Mucosa of rectum (tissue), 2 donors: ENCODE measurements at regions not wholly inside any gene's neighbourhood (a gene's known extent, or its start where the extent isn't known, plus 50 kb on each side); places are given as distances from the start of the nearest gene placed in this dataset.
"Not testable (repeated sequence)": the region's sequence is repeated elsewhere in the genome, so short reads cannot be mapped to it uniquely, and the experiment has no call there.

Experiments
- H3K27ac ChIP-seq, 2 donors: one replicate each; pipeline ENCODE4 v1.7.0; 2013; ENCODE audit warnings: inconsistent platforms in 2 of 2, low read depth in 2 of 2, low read length in 2 of 2
- H3K27me3 ChIP-seq, 2 donors: one replicate each; pipeline ENCODE4 v1.7.0; 2013; ENCODE audit warnings: low read length in 2 of 2; ENCODE audit not compliant: control insufficient read depth in 2 of 2, insufficient read depth in 2 of 2
- H3K36me3 ChIP-seq, 2 donors: one replicate each; pipeline ENCODE4 v1.7.0; 2013; ENCODE audit warnings: low read length in 2 of 2; ENCODE audit not compliant: control insufficient read depth in 2 of 2, insufficient read depth in 2 of 2
- H3K4me1 ChIP-seq, 2 donors: one replicate each; pipeline ENCODE4 v1.7.0; 2013; ENCODE audit warnings: low read length in 2 of 2, mild to moderate bottlenecking in 1 of 2; ENCODE audit not compliant: control insufficient read depth in 2 of 2, insufficient read depth in 2 of 2
- H3K4me3 ChIP-seq, 2 donors: one replicate each; pipeline ENCODE4 v1.7.0; 2013; ENCODE audit warnings: low read length in 2 of 2
- H3K9ac ChIP-seq, 2 donors: one replicate each; pipeline ENCODE4 v1.7.0; 2013; ENCODE audit warnings: low read length in 2 of 2, low read depth in 1 of 2, mild to moderate bottlenecking in 1 of 2
- H3K9me3 ChIP-seq, 2 donors: one replicate each; pipeline ENCODE4 v1.7.0; 2013; ENCODE audit warnings: low read length in 2 of 2; ENCODE audit not compliant: control insufficient read depth in 2 of 2
- donor health status: healthy.
- donor health status: Normal muscosa, but diverticular disease.

- H3K9ac ChIP-seq, H3K4me3 ChIP-seq, H3K4me1 ChIP-seq, H3K27ac ChIP-seq, H3K36me3 ChIP-seq, H3K9me3 ChIP-seq, H3K27me3 ChIP-seq: not testable (repeated sequence)
Measured at GRCh38 chr4:86515963-86516362, 78.2 kb upstream of the PTPN13 start.

- Histone ChIP-seq H3K27me3 (no peaks in the 10 kb centered on the region), H3K36me3 (no peaks in the 10 kb centered on the region), H3K4me3 (no peak overlapping the region), H3K9me3 (no peaks in the 10 kb centered on the region), H3K27ac (no peak overlapping the region), H3K4me1 (no peaks in the 10 kb centered on the region), H3K9ac (no peak overlapping the region)
Measured at GRCh38 chr4:86521373-86521969, 72.6 kb upstream of the PTPN13 start.

- Histone ChIP-seq H3K27ac (no peak overlapping the region), H3K9me3 (no peaks in the 10 kb centered on the region), H3K4me3 (no peak overlapping the region), H3K27me3 (no peaks in the 10 kb centered on the region), H3K36me3 (no peaks in the 10 kb centered on the region), H3K4me1 (no peaks in the 10 kb centered on the region), H3K9ac (no peak overlapping the region)
Measured at GRCh38 chr4:86522349-86522748, 71.8 kb upstream of the PTPN13 start.

- H3K4me3 ChIP-seq, result no peak overlapping the region
- H3K9ac ChIP-seq, result no peak overlapping the region
- H3K27me3 ChIP-seq, result no peaks in the 10 kb centered on the region
- no peak overlapping the region for H3K27ac ChIP-seq
- no peaks in the 10 kb centered on the region for H3K9me3 ChIP-seq
- H3K4me1 ChIP-seq, result no peaks in the 10 kb centered on the region
- H3K36me3 ChIP-seq, result no peaks in the 10 kb centered on the region
Measured at GRCh38 chr4:86523333-86523732, 70.8 kb upstream of the PTPN13 start.

GRCh38 chr4:86527713-86528112 is 66.4 kb upstream of the PTPN13 start:
- H3K9ac ChIP-seq, H3K36me3 ChIP-seq, H3K27me3 ChIP-seq, H3K27ac ChIP-seq, H3K4me1 ChIP-seq, H3K9me3 ChIP-seq, H3K4me3 ChIP-seq: not testable (repeated sequence)

GRCh38 chr4:86529436-86529835 is 64.7 kb upstream of the PTPN13 start:
- H3K27me3 ChIP-seq, result no peaks in the 10 kb centered on the region
- H3K9ac ChIP-seq, result no peak overlapping the region
- H3K27ac ChIP-seq, result no peak overlapping the region
- H3K9me3 ChIP-seq, result no peaks in the 10 kb centered on the region
- H3K36me3 ChIP-seq, result no peaks in the 10 kb centered on the region
- H3K4me3 ChIP-seq, result no peak overlapping the region
- no peaks in the 10 kb centered on the region for H3K4me1 ChIP-seq

- H3K36me3 ChIP-seq, result no peaks in the 10 kb centered on the region
- H3K4me1 ChIP-seq, result no peaks in the 10 kb centered on the region
Measured at GRCh38 chr4:86530183-86530582, 63.9 kb upstream of the PTPN13 start.

GRCh38 chr4:86531440-86531839 is 62.7 kb upstream of the PTPN13 start:
- Histone ChIP-seq H3K27me3 (no peaks in the 10 kb centered on the region), H3K27ac (no peak overlapping the region), H3K4me1 (no peaks in the 10 kb centered on the region), H3K9me3 (no peaks in the 10 kb centered on the region), H3K4me3 (no peak overlapping the region), H3K36me3 (no peaks in the 10 kb centered on the region), H3K9ac (no peak overlapping the region)

More at GRCh38 chr4:86530183-86530582, 63.9 kb upstream of the PTPN13 start:
- H3K27ac ChIP-seq, result no peak overlapping the region
- H3K9me3 ChIP-seq, result no peaks in the 10 kb centered on the region
- no peak overlapping the region for H3K4me3 ChIP-seq
- no peak overlapping the region for H3K9ac ChIP-seq
- H3K27me3 ChIP-seq, result no peaks in the 10 kb centered on the region

GRCh38 chr4:86532851-86533250 is 61.3 kb upstream of the PTPN13 start:
- H3K27ac ChIP-seq, result no peak overlapping the region
- H3K9me3 ChIP-seq, result no peaks in the 10 kb centered on the region
- no peak overlapping the region for H3K4me3 ChIP-seq
- H3K27me3 ChIP-seq, result no peaks in the 10 kb centered on the region
- H3K9ac ChIP-seq, result no peak overlapping the region
- H3K4me1 ChIP-seq, result no peaks in the 10 kb centered on the region
- no peaks in the 10 kb centered on the region for H3K36me3 ChIP-seq

GRCh38 chr4:86536151-86536550 is 58.0 kb upstream of the PTPN13 start:
- Histone ChIP-seq H3K36me3 (no peaks in the 10 kb centered on the region), H3K4me1 (no peaks in the 10 kb centered on the region), H3K4me3 (no peak overlapping the region), H3K9ac (no peak overlapping the region), H3K27me3 (no peaks in the 10 kb centered on the region), H3K9me3 (no peaks in the 10 kb centered on the region), H3K27ac (no peak overlapping the region)
